H9 (cell line): ENCODE measurements at regions not wholly inside any gene's neighbourhood (a gene's known extent, or its start where the extent isn't known, plus 50 kb on each side); places are given as distances from the start of the nearest gene placed in this dataset.

Experiments
- DNase-seq: peaks from one replicate; pipeline ENCODE4 v3.0.0-alpha.2; 2017
- H2AFZ ChIP-seq: one replicate; pipeline ENCODE4 v1.6.1; 2013; ENCODE audit warnings: mild to moderate bottlenecking, low read length, control low read depth, moderate library complexity
- H2AK5ac ChIP-seq: 2 replicates; pipeline ENCODE4 v1.6.1; 2013; ENCODE audit warnings: low read length, control low read depth, mixed read lengths; ENCODE audit not compliant: insufficient read length
- H2BK120ac ChIP-seq: one replicate; pipeline ENCODE4 v1.6.1; 2013; ENCODE audit warnings: low read depth, mild to moderate bottlenecking, low read length, control low read depth, inconsistent platforms; ENCODE audit not compliant: poor library complexity, severe bottlenecking
- H2BK12ac ChIP-seq: 2 replicates; pipeline ENCODE4 v1.6.1; 2013; ENCODE audit warnings: low read length, control low read depth, mixed read lengths, low read depth; ENCODE audit not compliant: insufficient read length
- H2BK15ac ChIP-seq: 2 replicates; pipeline ENCODE4 v1.6.1; 2013; ENCODE audit warnings: low read depth, low read length, control low read depth
- H2BK20ac ChIP-seq: one replicate; pipeline ENCODE4 v1.6.1; 2013; ENCODE audit warnings: low read depth, mild to moderate bottlenecking, low read length, control low read depth, inconsistent platforms; ENCODE audit not compliant: poor library complexity, severe bottlenecking
- H2BK5ac ChIP-seq: 2 replicates; pipeline ENCODE4 v1.6.1; 2013; ENCODE audit warnings: low read length, control low read depth, mixed read lengths; ENCODE audit not compliant: insufficient read length
- H3K14ac ChIP-seq: 2 replicates; pipeline ENCODE4 v1.6.1; 2013; ENCODE audit warnings: low read length, control low read depth; ENCODE audit not compliant: insufficient read depth
- H3K18ac ChIP-seq: 2 replicates; pipeline ENCODE4 v1.6.1; 2013; ENCODE audit warnings: low read depth, mild to moderate bottlenecking, mixed read lengths, low read length, control low read depth; ENCODE audit not compliant: insufficient read length
- H3K23ac ChIP-seq: 2 replicates; pipeline ENCODE4 v1.6.1; 2013; ENCODE audit warnings: low read length, control low read depth, mixed read lengths, low read depth; ENCODE audit not compliant: insufficient read length
- H3K23me2 ChIP-seq: 2 replicates; pipeline ENCODE4 v1.6.1; 2013; ENCODE audit warnings: low read depth, mild to moderate bottlenecking, mixed read lengths, low read length, control low read depth; ENCODE audit not compliant: insufficient read length, poor library complexity, severe bottlenecking
- H3K27ac ChIP-seq: 2 replicates; pipeline ENCODE4 v1.5.1; 2013; ENCODE audit warnings: low read length, control low read depth, mixed read lengths, low read depth; ENCODE audit not compliant: insufficient read length
- H3K27me3 ChIP-seq: 2 replicates; pipeline ENCODE4 v1.6.1; 2013; ENCODE audit warnings: low read length, control low read depth, inconsistent platforms; ENCODE audit not compliant: insufficient read depth
- H3K4ac ChIP-seq: 2 replicates; pipeline ENCODE4 v1.6.1; 2013; ENCODE audit warnings: low read depth, mild to moderate bottlenecking, control low read depth, inconsistent platforms, low read length, moderate library complexity
- H3K4me1 ChIP-seq: 2 replicates; pipeline ENCODE4 v1.6.1; 2013; ENCODE audit warnings: low read length, control low read depth, inconsistent platforms; ENCODE audit not compliant: insufficient read depth
- H3K4me2 ChIP-seq: 2 replicates; pipeline ENCODE4 v1.6.1; 2013; ENCODE audit warnings: low read length, control low read depth, mixed read lengths; ENCODE audit not compliant: insufficient read length, insufficient read depth
- H3K56ac ChIP-seq: 2 replicates; pipeline ENCODE4 v1.6.1; 2013; ENCODE audit warnings: low read depth, mild to moderate bottlenecking, mixed read lengths, low read length, control low read depth; ENCODE audit not compliant: insufficient read length
- H3K79me1 ChIP-seq: 2 replicates; pipeline ENCODE4 v1.6.1; 2013; ENCODE audit warnings: low read depth, mild to moderate bottlenecking, moderate library complexity, low read length, control low read depth, inconsistent platforms; ENCODE audit not compliant: insufficient read depth, poor library complexity, severe bottlenecking
- H3K79me2 ChIP-seq: 2 replicates; pipeline ENCODE4 v1.6.1; 2013; ENCODE audit warnings: low read length, control low read depth, inconsistent platforms; ENCODE audit not compliant: insufficient read depth
- H3K9ac ChIP-seq: 2 replicates; pipeline ENCODE4 v1.6.1; 2013; ENCODE audit warnings: low read length, control low read depth, mixed read lengths; ENCODE audit not compliant: insufficient read length; ENCODE audit errors: extremely low read depth
- H3K9me3 ChIP-seq: one replicate; pipeline ENCODE4 v1.6.1; 2013; ENCODE audit warnings: low read depth, low read length, inconsistent platforms; ENCODE audit not compliant: control insufficient read depth
- H3T11ph ChIP-seq: one replicate; pipeline ENCODE4 v1.6.1; 2013; ENCODE audit warnings: mild to moderate bottlenecking, low read length, control low read depth, inconsistent platforms
- H4K20me1 ChIP-seq: one replicate; pipeline ENCODE4 v1.6.1; 2013; ENCODE audit not compliant: control insufficient read depth, insufficient read length, insufficient read depth
- H4K5ac ChIP-seq: 2 replicates; pipeline ENCODE4 v1.6.1; 2013; ENCODE audit warnings: low read depth, mild to moderate bottlenecking, mixed read lengths, low read length, control low read depth; ENCODE audit not compliant: insufficient read length
- H4K8ac ChIP-seq: replicated peaks from 2 replicates; pipeline ENCODE4 v1.6.1; 2013; ENCODE audit warnings: low read length, control low read depth, mixed read lengths, low read depth; ENCODE audit not compliant: insufficient read length
- H4K91ac ChIP-seq: 2 replicates; pipeline ENCODE4 v1.6.1; 2013; ENCODE audit warnings: low read depth, mild to moderate bottlenecking, moderate library complexity, mixed read lengths, low read length, control low read depth; ENCODE audit not compliant: insufficient read length
- H3K27ac Mint-ChIP-seq, 3 experiments: 2 replicates in 2 of 3; 3 replicates in 1 of 3; pipeline ENCODE4 v1.8.0; 2020 to 2021; ENCODE audit warnings: mixed read lengths in 3 of 3, mild to moderate bottlenecking in 1 of 3, moderate library complexity in 1 of 3
- H3K27me3 Mint-ChIP-seq: 2 replicates; pipeline ENCODE4 v1.8.0; 2021; ENCODE audit warnings: low read depth, mild to moderate bottlenecking, moderate library complexity, mixed read lengths
- H3K36me3 Mint-ChIP-seq, 3 experiments: 2 replicates in 2 of 3; 3 replicates in 1 of 3; pipeline ENCODE4 v1.8.0; 2020 to 2021; ENCODE audit warnings: low read depth in 3 of 3, mixed read lengths in 3 of 3; ENCODE audit not compliant: insufficient read depth in 1 of 3
- H3K4me1 Mint-ChIP-seq, 2 experiments: 2 replicates each; pipeline ENCODE4 v1.8.0; 2020; ENCODE audit warnings: mixed read lengths in 2 of 2
- H3K4me3 Mint-ChIP-seq, 2 experiments: 2 replicates in 1 of 2; 3 replicates in 1 of 2; pipeline ENCODE4 v1.8.0; 2020 to 2021; ENCODE audit warnings: mild to moderate bottlenecking in 2 of 2, mixed read lengths in 2 of 2, moderate library complexity in 1 of 2
- H3K9me3 Mint-ChIP-seq, 2 experiments: 2 replicates in 1 of 2; 3 replicates in 1 of 2; pipeline ENCODE4 v1.8.0; 2020; ENCODE audit warnings: mild to moderate bottlenecking in 2 of 2, mixed read lengths in 2 of 2, moderate library complexity in 1 of 2
- WGBS: extraction: QIAGEN DNeasy Blood & Tissue Kit; methylation state at CpG from one replicate; pipeline ENCODE4 v1.1.7; 2013; ENCODE audit warnings: missing lambda C conversion rate, low lambda C conversion rate, mixed read lengths; ENCODE audit not compliant: insufficient read length; ENCODE audit errors: extremely low coverage; 5-methylcytosine and 5-hydroxymethylcytosine counted together
- TF ChIP-seq, protein P1 (sequence below): fragments of 200-600 bp; sonication (generic); conservative IDR thresholded peaks from 3 replicates; pipeline ENCODE4 v1.8.0; 2021; ENCODE audit warnings: antibody characterized with exemption, mild to moderate bottlenecking

DNA sequence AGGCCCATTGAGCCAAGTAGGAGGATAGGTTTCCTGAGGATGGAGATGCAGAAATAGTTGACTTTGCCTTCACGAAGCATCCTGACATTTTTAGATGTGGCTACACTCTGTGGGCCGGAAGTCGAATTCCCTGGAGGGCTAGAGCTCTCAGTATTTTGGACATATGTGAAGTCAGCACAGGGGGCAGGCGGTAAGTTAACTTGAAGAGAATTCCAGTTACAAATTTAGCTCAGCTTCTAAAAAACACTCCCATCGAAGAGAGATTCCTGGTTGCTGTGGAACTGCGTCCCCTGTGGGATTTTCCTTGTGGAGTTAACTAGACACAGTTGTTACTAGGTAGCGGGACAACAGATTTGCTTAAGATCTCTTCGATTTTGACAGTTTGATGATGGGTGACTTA lies 161.9 kb upstream of the RGMA start:
- no peak overlapping the region for H3K27ac ChIP-seq
- H4K8ac ChIP-seq = no peak overlapping the region
- Mint-ChIP-seq H3K36me3 (no peaks in the 10 kb centered on the region), H3K27ac (no peak overlapping the region), H3K4me3 (no peak overlapping the region), H3K4me1 (peaks cover under 1 to 26% of the 10 kb centered on the region in 2 experiments), H3K27me3 (peaks cover 42% of the 10 kb centered on the region), H3K9me3 (no peaks in the 10 kb centered on the region)
- no peak overlapping the region for H2BK15ac ChIP-seq
- TF ChIP-seq, protein P1, sequence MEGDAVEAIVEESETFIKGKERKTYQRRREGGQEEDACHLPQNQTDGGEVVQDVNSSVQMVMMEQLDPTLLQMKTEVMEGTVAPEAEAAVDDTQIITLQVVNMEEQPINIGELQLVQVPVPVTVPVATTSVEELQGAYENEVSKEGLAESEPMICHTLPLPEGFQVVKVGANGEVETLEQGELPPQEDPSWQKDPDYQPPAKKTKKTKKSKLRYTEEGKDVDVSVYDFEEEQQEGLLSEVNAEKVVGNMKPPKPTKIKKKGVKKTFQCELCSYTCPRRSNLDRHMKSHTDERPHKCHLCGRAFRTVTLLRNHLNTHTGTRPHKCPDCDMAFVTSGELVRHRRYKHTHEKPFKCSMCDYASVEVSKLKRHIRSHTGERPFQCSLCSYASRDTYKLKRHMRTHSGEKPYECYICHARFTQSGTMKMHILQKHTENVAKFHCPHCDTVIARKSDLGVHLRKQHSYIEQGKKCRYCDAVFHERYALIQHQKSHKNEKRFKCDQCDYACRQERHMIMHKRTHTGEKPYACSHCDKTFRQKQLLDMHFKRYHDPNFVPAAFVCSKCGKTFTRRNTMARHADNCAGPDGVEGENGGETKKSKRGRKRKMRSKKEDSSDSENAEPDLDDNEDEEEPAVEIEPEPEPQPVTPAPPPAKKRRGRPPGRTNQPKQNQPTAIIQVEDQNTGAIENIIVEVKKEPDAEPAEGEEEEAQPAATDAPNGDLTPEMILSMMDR = no peak
- H3K27me3 ChIP-seq = no peaks in the 10 kb centered on the region
- H4K20me1 ChIP-seq = no peaks in the 10 kb centered on the region
- H4K5ac ChIP-seq = no peak overlapping the region
- H3K23me2 ChIP-seq = no peaks in the 10 kb centered on the region
- H3K4me1 ChIP-seq = no peaks in the 10 kb centered on the region; the same call in 1 of the 2 replicates
- no peak overlapping the region for H2BK5ac ChIP-seq
- H2AK5ac ChIP-seq = no peak overlapping the region
- H3K9me3 ChIP-seq = no peaks in the 10 kb centered on the region
- H3K4ac ChIP-seq = no peak overlapping the region
- no peak overlapping the region for H2AFZ ChIP-seq
- no CpG with 5 or more reads among the region's 8 CpGs for WGBS
- no peaks in the 10 kb centered on the region for H3K79me2 ChIP-seq
- H3T11ph ChIP-seq = no peak overlapping the region
- H3K18ac ChIP-seq = no peak overlapping the region
- H3K79me1 ChIP-seq = no peaks in the 10 kb centered on the region
- no peak overlapping the region for H3K4me2 ChIP-seq
- no peak overlapping the region for H2BK12ac ChIP-seq
- H3K14ac ChIP-seq = no peak overlapping the region
- H2BK20ac ChIP-seq = no peak overlapping the region
- no peak for DNase-seq
- no peak overlapping the region for H4K91ac ChIP-seq
- H3K23ac ChIP-seq = no peak overlapping the region
- no peak overlapping the region for H2BK120ac ChIP-seq
- H3K9ac ChIP-seq = no peak overlapping the region
- H3K56ac ChIP-seq = no peak overlapping the region
